ENCODE measurements at regions not wholly inside any gene's neighbourhood (a gene's known extent, or its start where the extent isn't known, plus 50 kb on each side); places are given as distances from the start of the nearest gene placed in this dataset.
"Not testable (repeated sequence)": the region's sequence is repeated elsewhere in the genome, so short reads cannot be mapped to it uniquely, and the experiment has no call there.

DNA sequence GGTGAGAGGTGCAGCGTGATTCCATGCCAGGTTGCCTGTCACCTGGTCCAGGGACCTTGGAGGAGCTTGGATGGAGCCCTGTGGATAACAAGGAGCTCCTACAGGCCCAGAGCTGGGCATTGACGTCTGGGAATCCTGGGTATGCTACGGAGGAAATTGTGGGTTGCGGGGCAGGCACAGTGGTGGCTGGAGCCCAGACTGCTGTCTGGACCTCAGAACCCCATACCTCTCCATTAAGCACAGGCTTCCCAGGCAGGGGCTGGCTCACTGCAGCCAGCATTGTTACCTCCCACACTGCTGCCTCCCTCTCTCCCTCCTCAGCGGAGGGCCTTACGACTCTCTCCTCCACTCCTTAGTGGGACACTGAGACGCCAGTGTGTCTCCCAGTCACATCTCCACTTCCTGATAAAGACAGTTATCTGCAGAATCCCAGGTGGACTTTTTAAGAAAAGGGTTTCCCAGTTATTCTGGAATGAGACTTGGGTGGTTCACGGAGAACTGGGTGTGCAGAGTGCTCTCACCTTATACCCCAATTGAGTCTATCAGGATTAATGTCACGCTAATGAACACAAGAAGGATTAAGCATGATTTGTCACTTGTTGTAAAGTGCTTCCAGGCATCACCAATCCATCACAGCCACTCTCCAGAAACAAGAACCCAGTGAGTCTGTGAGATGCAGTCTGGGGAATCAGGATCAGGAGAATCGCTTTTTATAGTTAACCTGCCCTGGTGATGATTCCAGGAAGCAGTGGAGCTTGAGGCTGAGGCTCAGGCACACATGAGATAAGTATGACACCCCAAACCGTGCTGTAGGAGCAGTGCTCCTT lies 309.4 kb downstream of the RPS24 start:
- DNase-seq (ENCODE audit: low spot score) = no peak

DNA sequence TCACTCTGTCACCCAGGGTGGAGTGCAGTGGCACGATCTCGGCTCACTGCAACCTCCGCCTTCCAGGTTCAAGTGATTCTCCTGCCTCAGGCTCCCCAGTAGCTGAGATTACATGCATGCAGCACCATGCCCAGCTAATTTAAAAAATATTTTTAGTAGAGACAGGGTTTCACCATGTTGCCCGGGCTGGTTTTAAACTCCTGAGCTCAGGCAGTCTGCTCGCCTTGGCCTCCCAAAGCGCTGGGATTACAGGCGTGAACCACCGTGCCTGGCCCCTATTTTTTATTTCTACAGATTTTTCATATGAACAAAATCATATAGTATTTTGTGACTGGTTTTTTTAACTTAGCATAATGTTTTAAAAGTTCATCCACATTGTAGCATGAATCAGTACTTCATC lies 310.6 kb downstream of the RPS24 start:
- not testable (repeated sequence) for DNase-seq (ENCODE audit: low spot score)

DNA sequence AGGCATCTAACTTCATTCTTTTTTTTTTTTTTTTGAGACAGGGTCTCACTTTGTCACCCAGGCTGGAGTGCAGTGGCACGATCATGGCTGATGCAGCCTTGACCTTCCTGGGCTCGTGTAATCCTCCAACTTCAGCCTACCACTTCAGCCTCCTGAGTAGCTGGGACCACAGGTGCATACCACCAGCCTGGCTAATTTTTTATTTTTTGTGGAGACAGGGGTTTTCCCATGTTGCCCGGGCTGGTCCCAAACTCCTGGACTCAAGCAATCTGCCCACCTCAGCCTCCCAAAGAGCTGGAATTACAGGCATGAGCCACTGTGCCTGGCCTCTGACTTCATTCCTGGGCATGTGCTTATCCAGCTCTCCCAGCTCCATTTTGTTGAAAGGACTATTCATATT lies 311.9 kb downstream of the RPS24 start:
- not testable (repeated sequence) for DNase-seq (ENCODE audit: low spot score)

DNA sequence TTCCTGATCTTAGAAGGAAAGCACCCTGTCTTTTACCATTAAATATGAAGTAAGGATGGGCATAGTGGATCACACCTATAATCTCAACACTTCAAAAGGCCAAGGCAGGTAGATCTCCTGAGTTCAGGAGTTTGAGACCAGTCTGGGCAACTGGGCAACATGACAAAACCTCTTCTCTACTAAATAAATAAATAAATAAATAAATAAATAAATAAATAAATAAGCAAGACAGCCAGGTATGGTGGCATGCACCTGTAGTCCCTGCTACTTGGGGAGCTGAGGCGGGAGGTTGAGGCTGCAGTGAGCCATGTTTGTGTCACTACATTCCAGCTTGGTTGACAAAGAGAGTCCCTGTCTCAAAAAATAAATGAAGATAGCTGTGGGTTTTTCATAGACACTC lies 313.1 kb downstream of the RPS24 start:
- no peak for DNase-seq (ENCODE audit: low spot score)

DNA sequence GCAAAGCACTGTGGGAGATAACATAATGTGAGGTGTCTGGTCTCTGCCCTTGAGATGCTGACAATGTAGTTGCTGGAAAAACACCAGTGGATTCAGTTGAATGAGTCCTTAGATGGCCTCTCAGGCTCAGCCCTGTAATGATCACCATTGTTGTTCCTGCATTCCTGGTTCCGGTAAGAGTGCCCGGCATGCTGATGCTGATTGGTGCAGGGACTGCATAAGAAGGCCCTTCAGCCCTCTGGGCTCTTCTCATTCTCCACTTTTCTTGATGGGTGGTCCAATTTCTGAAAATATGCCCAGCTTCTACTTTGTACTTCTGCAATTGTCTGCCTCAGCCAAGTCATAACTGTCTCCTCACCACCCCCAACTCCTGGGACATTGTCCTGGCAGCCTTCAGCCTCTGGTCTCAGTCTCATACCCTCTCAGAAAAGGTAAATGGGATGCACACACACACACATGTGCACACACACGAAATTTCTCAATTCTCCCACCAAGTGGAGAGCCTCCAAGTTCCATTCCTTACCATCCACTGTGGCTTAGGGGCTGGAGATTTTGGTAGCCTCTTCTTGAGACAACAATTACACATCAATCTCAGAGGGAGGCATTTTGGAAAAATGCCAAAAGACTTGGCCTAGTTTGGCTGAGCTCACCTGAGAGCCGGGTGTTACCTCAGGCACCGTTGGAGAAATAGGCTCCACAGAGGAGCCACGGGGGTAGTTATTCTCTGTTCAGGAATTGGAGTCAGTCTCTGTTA lies 314.9 kb downstream of the RPS24 start:
- DNase-seq (ENCODE audit: low spot score) = no peak

DNA sequence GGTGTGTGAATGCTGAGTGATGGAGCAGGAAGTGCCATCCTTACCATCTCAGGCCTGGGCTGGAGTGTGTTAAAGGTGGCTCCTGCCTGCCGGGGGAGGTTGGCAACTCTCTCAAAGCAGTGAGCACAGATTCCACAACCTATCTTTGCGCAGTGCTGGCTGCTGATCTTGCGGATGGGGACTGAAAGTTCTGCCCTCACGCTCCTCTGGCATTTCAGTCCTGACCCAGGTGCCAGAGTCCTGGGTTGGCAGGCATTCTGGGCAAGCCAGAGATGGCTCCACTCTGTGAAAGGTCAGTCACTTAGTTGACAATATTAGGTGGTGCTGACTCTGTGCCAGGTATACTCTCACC lies 315.5 kb downstream of the RPS24 start:
- DNase-seq (ENCODE audit: low spot score) = no peak

DNA sequence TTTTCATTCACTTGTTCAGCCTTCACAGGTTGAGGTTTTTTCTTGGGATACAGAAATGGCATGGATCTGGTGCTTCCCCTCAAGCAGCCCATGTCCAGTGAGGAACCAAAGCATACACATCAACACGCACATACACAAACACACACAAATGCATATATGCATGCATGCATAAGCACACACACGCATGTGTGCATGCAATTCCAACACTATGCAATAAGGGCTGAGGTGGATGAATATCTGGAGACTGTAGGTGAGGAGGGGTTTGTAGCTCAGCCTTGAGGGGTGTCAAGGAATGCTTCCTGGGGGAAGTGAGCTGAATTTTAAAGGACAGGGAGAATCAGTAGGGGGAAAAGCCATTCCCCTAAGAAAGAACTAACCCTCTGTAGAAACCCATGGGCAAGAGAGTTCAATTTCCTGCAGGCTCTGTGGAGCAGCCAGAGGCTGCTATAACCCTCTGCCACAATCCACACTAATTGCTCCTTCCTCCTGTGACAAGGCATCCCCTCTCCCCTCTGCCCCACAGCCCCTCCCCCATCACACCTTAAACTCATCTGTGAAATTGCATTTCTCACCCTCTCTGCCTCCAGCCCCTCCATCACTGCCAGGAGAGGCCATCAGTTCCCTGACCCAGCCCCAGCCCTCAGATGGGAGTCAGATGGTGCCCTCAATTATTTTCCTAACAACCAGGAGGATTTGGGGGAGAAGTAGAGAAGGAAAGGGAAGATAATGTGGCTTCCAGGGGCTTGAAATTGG lies 316.4 kb downstream of the RPS24 start:
- no peak for DNase-seq (ENCODE audit: low spot score)

DNA sequence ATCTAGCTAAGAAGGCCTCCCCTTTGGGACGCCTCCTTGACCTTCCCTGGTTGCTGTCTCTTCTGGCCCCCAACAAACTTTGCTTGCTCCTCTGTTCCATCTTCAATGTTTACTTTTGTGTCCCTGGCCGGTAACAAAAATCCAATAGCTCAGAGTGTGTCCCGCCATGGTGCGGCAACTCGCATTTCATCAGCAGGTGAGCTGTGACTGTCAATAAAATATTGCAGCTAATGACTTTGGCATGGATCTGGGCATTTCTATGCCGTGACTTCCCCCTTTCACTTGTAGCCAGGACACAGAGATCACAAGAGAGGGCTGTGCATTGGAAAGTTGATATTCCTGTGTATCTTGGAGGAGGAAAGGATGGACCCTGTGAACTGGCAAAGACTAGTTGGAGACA lies 317.6 kb downstream of the RPS24 start:
- DNase-seq (ENCODE audit: low spot score) = no peak

DNA sequence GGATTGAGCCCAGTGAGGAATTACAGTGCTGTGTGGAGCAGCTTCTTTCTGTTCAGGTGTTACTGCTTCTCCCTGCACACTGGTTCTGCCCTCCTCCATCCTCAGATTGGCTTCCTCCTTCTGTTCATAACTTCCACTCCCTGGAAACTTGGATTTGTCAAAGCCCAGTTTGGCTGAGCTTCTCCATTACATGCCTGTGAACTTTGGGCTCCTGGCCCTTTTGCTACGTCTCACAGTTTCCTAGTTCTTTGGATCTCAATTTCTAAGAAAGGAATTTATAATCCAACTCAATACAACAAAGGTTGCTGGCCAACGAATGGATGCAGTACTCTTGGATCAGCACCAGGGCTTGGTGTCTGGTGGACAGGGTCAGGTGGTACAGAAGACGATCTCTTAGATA lies 318.1 kb downstream of the RPS24 start:
- DNase-seq (ENCODE audit: low spot score) = no peak

DNA sequence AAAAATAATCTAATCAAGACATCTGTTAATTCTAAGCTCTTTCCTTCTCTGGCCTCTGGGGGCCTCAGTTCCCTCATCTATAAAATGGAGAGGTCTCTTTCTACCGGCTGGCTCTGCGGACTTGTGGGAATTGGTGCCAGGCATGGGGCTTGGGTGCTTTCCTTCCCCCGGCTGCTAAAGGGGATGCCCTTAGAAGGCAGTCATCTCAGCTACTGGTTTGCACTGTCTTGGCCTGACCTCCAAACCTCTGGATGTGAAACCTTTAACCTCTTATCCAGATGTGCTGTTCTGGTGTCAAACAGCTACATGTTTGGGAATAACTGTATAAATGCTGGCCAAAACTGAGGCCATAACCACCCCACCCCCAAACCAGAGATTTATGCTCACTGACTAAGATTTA lies 320.0 kb downstream of the RPS24 start:
- no peak for DNase-seq (ENCODE audit: low spot score)

DNA sequence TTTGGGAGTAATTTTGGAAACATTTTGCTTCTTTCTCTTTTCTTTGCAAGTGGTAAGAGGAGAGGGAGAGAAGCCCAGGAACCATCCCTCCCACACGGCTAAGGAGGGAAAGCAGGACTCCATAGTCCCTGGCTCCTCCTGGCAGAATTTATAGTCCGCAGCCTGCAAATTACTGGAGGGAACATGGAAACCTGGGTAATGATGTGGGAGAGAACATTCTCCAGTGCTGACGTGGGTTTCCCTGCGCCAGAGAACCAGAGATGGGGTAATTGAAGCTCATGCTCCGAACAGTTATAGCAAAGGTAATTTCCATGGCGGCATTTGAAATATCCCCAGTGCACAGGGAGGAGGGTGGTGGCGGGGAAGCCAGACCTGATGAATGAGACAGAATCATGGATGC lies 320.4 kb downstream of the RPS24 start:
- no peak for DNase-seq (ENCODE audit: low spot score)

DNA sequence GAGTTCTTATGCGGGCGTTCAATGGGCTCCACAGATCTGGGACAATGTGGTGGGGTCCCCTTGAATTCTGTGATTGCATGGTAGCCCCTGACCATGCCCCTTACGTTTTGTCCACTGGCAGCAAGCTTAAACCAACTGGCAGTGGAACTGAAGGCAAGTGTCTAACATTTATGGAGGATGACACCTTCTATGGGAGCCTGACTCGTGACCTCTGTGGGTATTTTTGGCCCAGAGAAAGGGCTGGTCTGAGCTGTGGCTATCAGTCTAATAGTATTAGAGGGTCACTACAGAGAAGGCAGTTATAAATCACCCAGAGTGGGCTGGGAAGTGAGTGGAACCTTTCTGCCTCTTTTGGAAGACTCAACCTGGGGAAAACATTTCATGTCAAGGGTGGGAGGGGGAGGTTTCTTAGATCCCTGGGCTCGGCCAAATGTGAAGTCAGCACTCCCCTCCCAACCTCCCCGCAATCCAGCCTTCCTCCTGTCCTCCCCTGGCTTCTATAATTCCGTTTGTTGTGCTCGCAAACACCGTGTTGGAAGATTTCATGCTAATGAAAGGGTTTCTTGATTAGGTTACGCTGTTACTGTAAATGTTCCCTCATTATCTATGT lies 322.7 kb downstream of the RPS24 start:
- no peak for DNase-seq (ENCODE audit: low spot score)

DNA sequence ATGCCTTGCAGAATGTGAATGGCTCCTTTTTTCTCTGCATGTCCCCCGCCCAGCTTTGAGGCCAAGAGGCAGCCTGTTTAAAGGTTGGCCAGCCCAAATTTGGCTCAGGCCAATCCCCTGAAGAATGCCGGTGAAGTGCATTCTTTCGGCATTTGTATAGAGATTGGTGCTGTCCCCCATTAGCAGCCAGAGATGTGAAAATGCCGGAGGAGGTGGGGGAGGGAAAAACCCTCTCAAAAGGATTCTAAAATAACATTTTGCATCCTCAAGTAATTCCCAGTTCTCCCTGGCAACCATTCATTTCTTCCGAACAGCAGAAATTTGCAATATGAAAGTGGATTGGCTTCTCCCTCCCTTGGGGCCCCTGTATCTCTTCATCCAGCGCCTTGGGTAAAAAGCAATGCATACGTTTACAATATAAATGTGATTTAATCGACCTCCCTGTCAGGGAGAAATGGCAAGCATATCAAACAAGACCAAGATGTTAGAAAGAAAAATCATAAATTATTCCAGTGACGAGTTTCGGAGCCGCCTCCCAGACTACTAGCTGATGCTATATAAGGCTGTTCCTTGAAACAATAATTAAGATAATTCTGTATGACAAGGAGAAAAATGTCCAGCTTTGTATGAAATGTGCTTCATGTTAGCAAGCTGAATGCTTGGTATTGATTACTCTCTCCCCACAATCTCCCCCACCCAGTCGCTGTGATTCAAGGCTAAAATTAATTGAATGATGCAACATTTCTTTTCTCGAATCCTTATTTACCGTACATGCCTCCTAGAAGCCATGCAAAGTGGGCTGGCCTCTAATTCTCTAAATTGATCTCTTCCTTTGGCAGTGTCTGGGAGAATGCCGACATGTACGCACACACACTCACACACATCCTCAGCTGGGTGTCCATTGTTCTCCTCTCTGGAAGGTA lies 323.7 kb downstream of the RPS24 start:
- no peak for DNase-seq (ENCODE audit: low spot score)

DNA sequence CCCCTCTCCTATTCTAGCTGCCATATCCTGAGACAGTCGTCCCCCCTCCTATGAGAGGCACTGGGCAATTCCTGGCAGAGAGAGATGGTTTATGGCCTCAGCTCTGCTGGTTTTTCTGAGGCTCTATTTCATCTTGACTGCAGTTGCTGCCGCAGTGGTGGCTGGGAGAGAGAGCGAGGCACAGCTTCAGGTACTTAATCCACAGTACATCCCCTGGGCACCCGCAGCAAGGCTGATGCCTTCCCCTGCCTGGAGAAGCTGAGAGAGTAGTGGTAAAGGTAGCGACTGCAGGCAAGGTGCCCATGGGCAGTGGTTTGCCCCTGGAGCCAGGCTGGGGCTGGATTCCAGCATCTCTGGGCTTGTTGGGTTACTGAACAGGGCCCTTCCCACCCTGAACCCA lies 324.7 kb downstream of the RPS24 start:
- DNase-seq (ENCODE audit: low spot score) = no peak

DNA sequence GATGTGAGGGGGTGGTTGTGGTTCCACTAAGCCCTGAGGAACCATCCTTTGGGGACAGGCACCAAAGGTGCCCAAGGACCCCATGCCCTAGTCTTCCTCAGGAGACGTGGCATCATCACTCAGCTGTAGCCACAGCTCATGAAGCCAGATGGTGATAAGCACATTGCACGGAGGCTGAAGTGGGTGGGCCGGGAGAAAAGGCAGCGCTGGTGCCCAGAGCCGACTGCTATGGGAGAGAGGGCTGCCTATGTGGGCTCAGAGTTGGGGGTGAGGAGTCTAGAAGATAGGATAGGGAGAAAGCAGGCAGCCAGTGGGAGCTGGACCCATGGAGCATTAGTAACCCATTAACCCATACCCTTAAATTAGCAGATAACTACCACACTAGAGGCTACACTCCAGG lies 325.3 kb downstream of the RPS24 start:
- DNase-seq (ENCODE audit: low spot score) = no peak

DNA sequence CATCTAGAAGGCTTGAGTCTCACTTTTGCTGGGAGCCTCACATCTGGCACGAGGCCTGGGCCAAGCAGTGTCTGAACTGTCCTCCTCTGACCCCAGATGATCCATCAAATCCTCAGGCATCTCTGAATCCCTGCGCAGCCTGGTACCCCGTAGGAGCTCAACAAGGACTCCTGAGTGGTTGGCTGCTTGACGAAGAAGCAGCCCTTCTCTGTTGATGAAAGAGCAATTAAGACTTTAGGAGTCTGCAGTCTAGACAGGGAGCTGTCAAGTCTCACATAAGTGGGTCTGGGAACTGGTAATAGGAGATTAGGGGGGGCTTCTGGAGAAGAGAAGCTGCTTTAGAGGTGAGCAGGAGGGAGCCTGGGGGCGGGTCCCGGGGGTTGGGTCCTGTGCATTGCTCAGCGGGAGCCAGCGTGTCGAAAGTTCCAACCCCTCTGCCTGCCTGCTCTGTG lies 326.0 kb downstream of the RPS24 start:
- no peak for DNase-seq (ENCODE audit: low spot score)

DNA sequence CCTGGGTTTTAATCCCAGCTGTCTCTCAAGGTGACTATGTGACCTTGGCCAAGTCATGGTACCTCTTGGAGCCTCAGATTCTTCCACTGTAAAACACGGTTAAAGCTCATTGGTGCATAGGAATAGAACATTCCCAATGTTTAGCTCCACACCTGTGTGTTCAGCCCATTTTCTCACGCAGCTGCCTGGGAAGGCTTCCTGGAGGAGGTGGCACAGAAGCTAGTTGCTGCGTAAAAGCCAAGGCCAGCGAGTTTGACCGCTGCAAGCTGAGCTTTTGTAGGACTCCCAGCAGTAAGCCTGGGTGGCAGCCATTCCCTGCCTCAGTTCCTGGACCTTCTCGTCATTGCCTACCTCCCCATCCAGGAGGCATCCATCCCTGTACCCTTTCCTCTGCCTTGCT lies 326.6 kb downstream of the RPS24 start:
- no peak for DNase-seq (ENCODE audit: low spot score)

DNA sequence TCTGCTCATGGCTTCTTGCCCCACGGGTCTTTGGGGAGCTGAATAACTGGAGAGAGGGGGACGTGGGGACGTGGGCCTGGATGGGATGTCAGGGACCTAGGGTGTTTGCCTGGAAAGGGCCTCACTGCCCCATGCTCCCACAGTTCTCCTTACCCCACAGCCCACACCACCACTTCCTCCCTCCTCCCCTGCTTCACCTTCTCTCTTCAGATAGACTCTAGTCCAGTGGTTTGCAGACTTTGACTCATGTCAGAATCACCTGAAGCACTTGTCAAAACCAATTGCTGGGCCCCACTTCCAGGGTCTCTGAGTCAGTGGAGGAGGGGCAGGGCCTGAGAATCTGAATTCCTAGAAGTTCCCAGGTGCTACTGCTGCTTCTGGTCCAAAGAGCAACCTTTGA lies 327.4 kb downstream of the RPS24 start:
- no peak for DNase-seq (ENCODE audit: low spot score)

DNA sequence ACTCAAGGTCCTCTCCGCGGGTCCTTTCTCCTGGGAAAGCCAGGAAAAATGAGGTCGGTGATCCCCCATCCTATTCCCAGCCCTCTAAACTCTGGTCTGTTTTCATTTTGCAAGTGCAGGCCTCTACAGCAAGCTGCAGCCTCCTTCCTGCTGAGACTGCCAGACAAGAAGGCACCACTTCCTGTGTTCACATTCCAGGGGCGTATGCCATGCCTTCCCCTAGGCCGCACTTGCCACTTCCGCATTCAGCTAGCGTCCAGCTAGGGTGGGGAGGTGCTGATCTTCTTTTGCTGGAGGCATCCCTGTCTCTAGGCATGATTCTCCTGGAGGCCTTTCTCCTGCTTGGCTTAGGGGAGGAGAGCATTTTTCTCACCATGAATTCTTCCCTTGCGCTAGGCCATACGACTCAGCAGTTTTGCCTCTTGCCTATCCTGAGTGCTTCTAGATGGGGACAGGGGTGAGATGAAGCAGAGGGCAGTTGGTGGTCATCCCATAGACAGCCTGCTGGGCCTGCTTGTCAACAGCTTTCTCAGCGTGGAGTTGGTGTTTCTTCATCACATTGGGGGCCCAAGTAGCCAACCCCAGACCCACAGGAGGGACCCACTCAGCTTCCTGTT lies 328.9 kb downstream of the RPS24 start:
- DNase-seq (ENCODE audit: low spot score) = no peak

DNA sequence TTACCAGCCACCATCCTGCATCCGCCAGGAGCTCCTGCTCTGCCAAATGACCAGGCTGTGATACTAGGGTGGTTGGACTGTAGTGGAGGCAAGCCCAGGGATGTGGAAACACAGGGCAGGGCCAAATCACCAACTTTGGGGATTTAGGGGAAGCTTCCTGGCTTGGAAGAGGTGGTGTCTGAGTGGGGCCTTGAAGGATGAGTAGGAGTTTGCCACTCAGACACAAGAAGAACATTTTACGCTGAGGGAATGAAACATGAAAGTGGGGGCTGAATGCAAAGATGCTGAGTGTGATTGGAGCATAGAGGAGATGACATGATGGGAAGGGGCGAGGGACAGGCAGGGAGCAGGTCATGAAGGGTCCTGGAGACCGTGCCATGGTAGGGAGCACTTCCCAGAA lies 329.5 kb downstream of the RPS24 start:
- DNase-seq (ENCODE audit: low spot score) = no peak

DNA sequence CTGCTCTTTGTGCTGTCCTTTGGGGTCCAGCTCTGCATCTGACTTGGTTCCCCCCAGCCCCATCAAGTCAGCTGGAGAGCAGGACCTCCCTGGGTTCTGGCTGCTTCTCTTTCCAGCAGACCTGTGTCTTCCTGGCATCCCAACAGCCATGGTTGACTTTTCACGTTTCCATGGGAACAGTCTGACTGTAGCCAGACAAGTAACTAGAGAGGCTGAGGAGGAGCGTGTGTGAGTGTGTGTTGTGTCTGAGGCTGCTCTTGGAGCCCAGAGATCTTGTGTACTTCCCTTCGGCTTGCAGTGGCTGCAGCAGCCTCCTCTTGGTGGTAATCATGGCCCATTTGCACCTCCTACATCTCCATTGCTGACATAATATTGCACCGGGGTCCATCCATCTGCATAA lies 332.0 kb downstream of the RPS24 start:
- DNase-seq (ENCODE audit: low spot score) = no peak
